Stimulated activated CD4-positive, alpha-beta T cell treated with anti-CD3 and anti-CD28 coated beads, Interleukin-1b, Interleukin-23, amount 100 ng/mL, for 1 hour (primary cell): ENCODE measurements at regions not wholly inside any gene's neighbourhood (a gene's known extent, or its start where the extent isn't known, plus 50 kb on each side); places are given as distances from the start of the nearest gene placed in this dataset.

ENCODE experiments used
- DNase-seq, 2 donors: peaks; one replicate each; pipeline ENCODE4 v3.0.0-alpha.2; 2020; ENCODE audit warnings: low read depth in 2 of 2

GRCh38 chr18:42401131-42401673, 446.2 kb downstream of the PIK3C3 start:
- DNase-seq, result no peak

- no peak for DNase-seq
These were observed 449.1 kb downstream of the PIK3C3 start for GRCh38 chr18:42404151-42404550.

GRCh38 chr18:42409005-42409404, 454.0 kb downstream of the PIK3C3 start:
- DNase-seq, result no peak

GRCh38 chr18:42412281-42412680, 457.2 kb downstream of the PIK3C3 start:
- no peak for DNase-seq

- DNase-seq, result no peak
These were observed 457.9 kb downstream of the PIK3C3 start for GRCh38 chr18:42412896-42413295.

- no peak for DNase-seq
These were observed 458.8 kb downstream of the PIK3C3 start for GRCh38 chr18:42413870-42414269.

- DNase-seq, result no peak
These were observed 459.9 kb downstream of the PIK3C3 start for GRCh38 chr18:42414756-42415454.

GRCh38 chr18:42417189-42417588, 462.2 kb downstream of the PIK3C3 start:
- no peak for DNase-seq

GRCh38 chr18:42418121-42418520, 463.1 kb downstream of the PIK3C3 start:
- no peak for DNase-seq

- no peak for DNase-seq
These were observed 470.0 kb downstream of the PIK3C3 start for GRCh38 chr18:42425025-42425424.

- DNase-seq, result no peak
These were observed 471.5 kb downstream of the PIK3C3 start for GRCh38 chr18:42426496-42427015.

GRCh38 chr18:42429196-42429595, 474.2 kb downstream of the PIK3C3 start:
- no peak for DNase-seq

GRCh38 chr18:42436222-42436765, 481.3 kb downstream of the PIK3C3 start:
- no peak for DNase-seq

- DNase-seq, result no peak
These were observed 482.0 kb downstream of the PIK3C3 start for GRCh38 chr18:42437001-42437400.

- DNase-seq, result no peak
These were observed 482.6 kb downstream of the PIK3C3 start for GRCh38 chr18:42437646-42438045.

GRCh38 chr18:42442656-42443055, 487.6 kb downstream of the PIK3C3 start:
- DNase-seq, result no peak

GRCh38 chr18:42444349-42444748, 489.3 kb downstream of the PIK3C3 start:
- DNase-seq, result no peak

GRCh38 chr18:42445359-42445758, 490.3 kb downstream of the PIK3C3 start:
- no peak for DNase-seq

- DNase-seq, result no peak
These were observed 491.2 kb downstream of the PIK3C3 start for GRCh38 chr18:42446195-42446594.

GRCh38 chr18:42447688-42448087, 492.7 kb downstream of the PIK3C3 start:
- DNase-seq, result no peak

GRCh38 chr18:42458226-42458625, 503.2 kb downstream of the PIK3C3 start:
- no peak for DNase-seq

GRCh38 chr18:42459873-42460272, 504.8 kb downstream of the PIK3C3 start:
- no peak for DNase-seq

GRCh38 chr18:42471885-42472284, 516.9 kb downstream of the PIK3C3 start:
- no peak for DNase-seq
